Transverse colon (tissue), 4 donors: ENCODE measurements at regions not wholly inside any gene's neighbourhood (a gene's known extent, or its start where the extent isn't known, plus 50 kb on each side); places are given as distances from the start of the nearest gene placed in this dataset.

ENCODE experiments used
- DNase-seq: peaks from one replicate; pipeline ENCODE4 v3.0.0-alpha.2; 2019
- H3K27ac ChIP-seq, 4 donors: fragments of 200-600 bp; sonication (generic); 2 replicates each; pipeline ENCODE4 v1.5.1; 2016 to 2018; ENCODE audit warnings: inconsistent platforms in 4 of 4
- H3K27me3 ChIP-seq: fragments of 200-600 bp; sonication (generic); 2 replicates; pipeline ENCODE4 v1.5.1; 2017; ENCODE audit warnings: inconsistent platforms
- H3K36me3 ChIP-seq, 4 donors: fragments of 200-600 bp; sonication (generic); 2 replicates each; pipeline ENCODE4 v1.5.1; 2017 to 2019; ENCODE audit warnings: inconsistent platforms in 4 of 4
- H3K4me1 ChIP-seq, 4 donors: fragments of 200-600 bp; sonication (generic); 2 replicates each; pipeline ENCODE4 v1.5.1; 2017 to 2020; ENCODE audit warnings: inconsistent platforms in 4 of 4
- H3K4me3 ChIP-seq, 4 donors: fragments of 200-600 bp; sonication (generic); 1 replicate in 1 of 4; 2 replicates in 3 of 4; pipeline versions ENCODE4 v1.5.1 to v1.6.1; 2017 to 2019; ENCODE audit warnings: inconsistent platforms in 4 of 4
- H3K9me3 ChIP-seq, 2 donors: fragments of 200-600 bp; sonication (generic); 2 replicates each; pipeline ENCODE4 v1.5.1; 2017 to 2019; ENCODE audit warnings: inconsistent platforms in 2 of 2
- EP300 ChIP-seq: sonication (generic); formaldehyde crosslinking; IDR thresholded peaks from one replicate; pipeline ENCODE4 v1.6.1; 2017; ENCODE audit warnings: antibody characterized with exemption, low read depth
- POLR2A ChIP-seq: fragments of 450-650 bp; IDR thresholded peaks from one replicate; pipeline ENCODE4 v1.6.1; 2016; ENCODE audit warnings: antibody characterized with exemption, mild to moderate bottlenecking, moderate library complexity
- POLR2AphosphoS5 ChIP-seq, 3 donors: sonication (generic); formaldehyde crosslinking; IDR thresholded peaks; one replicate each; pipeline ENCODE4 v1.6.1; 2016; ENCODE audit warnings: antibody characterized with exemption in 3 of 3
- WGBS, 2 donors: methylation state at CpG; one replicate each; pipeline ENCODE4 v1.1.5; 2018; ENCODE audit warnings: low coverage in 1 of 2; 5-methylcytosine and 5-hydroxymethylcytosine counted together
- in situ Hi-C, 4 donors: fragments of 200-750 bp; cut with MboI; loops; one replicate each; pipeline versions ENCODE4 v1.15.0 to v1.15.1; 2017; ENCODE audit warnings: low sequenced_read_pairs in 3 of 4, low pct_ligation_motif_present in 1 of 4, low pct_unique_long_range_greater_than_20kb in 1 of 4
- intact Hi-C: fragments of 100-400 bp; cut with DNase I; formaldehyde crosslinking; loops from one replicate; pipeline ENCODE4 v1.15.1; 2023; ENCODE audit warnings: low total_unique reads
- TF ChIP-seq, protein P1 (sequence below), 5 experiments: fragments of 200-600 bp in 3 of 5; fragments of 450-650 bp in 2 of 5; sonication (generic) in 3 of 5; IDR thresholded peaks; 1 replicate in 2 of 5; 2 replicates in 3 of 5; pipeline ENCODE4 v1.5.1; 2016 to 2017; ENCODE audit warnings: antibody characterized with exemption in 5 of 5, inconsistent platforms in 3 of 5, mild to moderate bottlenecking in 2 of 5, moderate library complexity in 1 of 5

DNA sequence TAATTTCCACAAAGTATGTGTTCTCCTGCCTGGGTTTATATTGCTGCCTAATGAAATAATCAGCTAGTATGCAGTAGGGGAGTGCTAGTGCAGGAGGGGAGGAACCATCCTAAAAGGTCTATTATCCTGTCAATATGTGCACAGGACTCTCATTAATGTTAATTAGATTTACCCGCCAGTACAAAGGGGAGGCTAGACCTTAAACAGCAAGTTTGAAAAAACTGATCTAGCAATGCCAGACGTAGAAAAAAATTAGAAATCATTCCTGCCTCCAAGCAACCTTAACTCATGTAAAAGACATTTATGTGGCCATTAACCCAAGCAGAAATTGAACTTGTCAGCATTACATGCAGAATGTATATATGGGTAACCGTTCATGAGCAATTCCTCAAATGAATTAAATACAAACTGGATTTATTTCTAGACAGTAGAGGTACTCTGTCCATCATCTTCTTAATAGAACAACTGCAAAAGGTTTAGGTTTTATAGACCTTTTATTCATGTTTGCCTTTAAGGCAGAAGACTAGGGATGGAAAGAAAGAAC lies 294.3 kb upstream of the TENM3 start:
- TF ChIP-seq POLR2AphosphoS5 (IDR thresholded peaks at IDR 0.05): no peak
- TF ChIP-seq, protein P1, sequence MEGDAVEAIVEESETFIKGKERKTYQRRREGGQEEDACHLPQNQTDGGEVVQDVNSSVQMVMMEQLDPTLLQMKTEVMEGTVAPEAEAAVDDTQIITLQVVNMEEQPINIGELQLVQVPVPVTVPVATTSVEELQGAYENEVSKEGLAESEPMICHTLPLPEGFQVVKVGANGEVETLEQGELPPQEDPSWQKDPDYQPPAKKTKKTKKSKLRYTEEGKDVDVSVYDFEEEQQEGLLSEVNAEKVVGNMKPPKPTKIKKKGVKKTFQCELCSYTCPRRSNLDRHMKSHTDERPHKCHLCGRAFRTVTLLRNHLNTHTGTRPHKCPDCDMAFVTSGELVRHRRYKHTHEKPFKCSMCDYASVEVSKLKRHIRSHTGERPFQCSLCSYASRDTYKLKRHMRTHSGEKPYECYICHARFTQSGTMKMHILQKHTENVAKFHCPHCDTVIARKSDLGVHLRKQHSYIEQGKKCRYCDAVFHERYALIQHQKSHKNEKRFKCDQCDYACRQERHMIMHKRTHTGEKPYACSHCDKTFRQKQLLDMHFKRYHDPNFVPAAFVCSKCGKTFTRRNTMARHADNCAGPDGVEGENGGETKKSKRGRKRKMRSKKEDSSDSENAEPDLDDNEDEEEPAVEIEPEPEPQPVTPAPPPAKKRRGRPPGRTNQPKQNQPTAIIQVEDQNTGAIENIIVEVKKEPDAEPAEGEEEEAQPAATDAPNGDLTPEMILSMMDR (IDR thresholded peaks at IDR 0.05): no peak
- no peak for TF ChIP-seq EP300
- TF ChIP-seq POLR2A: no peak
- 52 to 56% methylated on average over 3 of the region's 3 CpGs for WGBS, 2 donors
- no peak for DNase-seq
- Histone ChIP-seq H3K4me3 (no peak overlapping the region), H3K9me3 (no peaks in the 10 kb centered on the region), H3K27me3 (no peaks in the 10 kb centered on the region), H3K4me1 (no peaks in the 10 kb centered on the region), H3K27ac (no peak overlapping the region), H3K36me3 (no peaks in the 10 kb centered on the region)
- in situ Hi-C loops (no loop called here), intact Hi-C loops (no loop called here)

DNA sequence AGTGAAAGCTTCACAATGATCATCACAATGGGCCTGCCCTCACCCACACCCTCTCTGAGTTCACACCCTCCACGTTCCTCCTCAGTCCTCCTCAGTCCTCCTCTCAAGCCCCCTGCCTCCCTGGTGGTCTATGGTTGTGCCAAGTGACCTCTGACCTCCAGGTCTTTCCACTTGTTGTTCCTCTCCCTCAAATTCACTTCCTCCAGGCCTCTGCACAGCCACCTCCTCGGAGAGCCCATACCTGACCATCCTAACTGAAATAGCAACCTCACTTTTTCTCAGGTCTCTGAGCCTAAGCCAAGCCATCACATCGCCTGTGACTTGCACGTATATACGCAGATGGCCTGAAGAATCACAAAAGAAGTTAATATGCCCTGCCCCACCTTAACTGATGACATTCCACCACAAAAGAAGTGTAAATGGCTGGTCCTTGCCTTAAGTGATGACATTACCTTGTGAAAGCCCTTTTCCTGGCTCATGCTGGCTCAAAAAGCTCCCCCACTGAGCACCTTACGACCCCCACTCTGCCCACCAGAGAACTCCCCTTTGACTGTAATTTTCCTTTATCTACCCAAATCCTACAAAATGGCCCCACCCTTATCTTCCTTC lies 293.4 kb upstream of the TENM3 start:
- TF ChIP-seq POLR2A: no peak
- TF ChIP-seq, protein P1 (IDR thresholded peaks at IDR 0.05): no peak
- no peak for TF ChIP-seq EP300
- TF ChIP-seq POLR2AphosphoS5 (IDR thresholded peaks at IDR 0.05): no peak
- H3K27ac ChIP-seq: no peak overlapping the region

DNA sequence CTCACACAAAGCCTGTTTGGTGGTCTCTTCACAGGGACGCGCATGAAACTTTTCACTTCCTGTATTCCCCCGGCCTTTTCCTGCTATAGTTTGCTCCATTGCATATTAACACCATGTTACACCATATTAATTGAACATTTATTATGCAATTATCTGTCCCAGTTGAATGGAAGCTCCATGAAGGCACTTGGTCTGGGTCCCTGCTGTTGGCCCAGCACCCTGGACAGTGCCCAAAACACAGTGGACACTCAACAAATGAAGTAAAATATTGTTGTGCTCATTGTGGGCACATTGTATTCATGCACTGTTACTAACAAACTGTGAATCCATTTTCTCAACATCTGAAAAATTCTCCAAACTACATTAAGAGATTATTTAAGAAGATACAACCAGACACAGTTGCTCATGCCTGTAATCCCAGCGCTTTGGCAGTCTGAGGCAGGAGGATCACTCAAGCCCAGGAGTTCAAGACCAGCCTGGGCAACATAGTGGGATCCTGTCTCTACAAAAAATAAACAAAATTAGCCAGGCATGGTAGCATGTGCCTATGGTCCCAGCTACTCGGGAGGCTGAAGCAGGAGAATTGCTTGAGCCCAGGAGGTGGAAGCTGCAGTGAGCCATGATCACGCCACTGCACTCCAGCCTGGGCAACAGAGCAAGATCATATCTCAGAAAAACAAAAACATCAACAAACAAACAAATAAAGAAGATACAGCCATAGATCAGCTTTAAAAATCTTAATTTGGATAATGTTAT lies 292.7 kb upstream of the TENM3 start:
- Histone ChIP-seq H3K4me3 (no peak overlapping the region), H3K4me1 (no peaks in the 10 kb centered on the region), H3K9me3 (no peaks in the 10 kb centered on the region), H3K36me3 (no peaks in the 10 kb centered on the region), H3K27ac (no peak overlapping the region), H3K27me3 (no peaks in the 10 kb centered on the region)
- intact Hi-C loops (no loop called here), in situ Hi-C loops (no loop called here)
- no peak for DNase-seq
- 0 to 65% methylated on average over 1 to 6 of the region's 6 CpGs for WGBS, 2 donors
- TF ChIP-seq, protein P1 (IDR thresholded peaks at IDR 0.05): no peak
- TF ChIP-seq POLR2AphosphoS5 (IDR thresholded peaks at IDR 0.05) (no peak), POLR2A (no peak), EP300 (no peak)

More for the DNA sequence above, 293.4 kb upstream of the TENM3 start:
- no peak overlapping the region for H3K4me3 ChIP-seq
- H3K4me1 ChIP-seq: no peaks in the 10 kb centered on the region
- in situ Hi-C loops (no loop called here), intact Hi-C loops (no loop called here)
- H3K36me3 ChIP-seq: no peaks in the 10 kb centered on the region
- no peaks in the 10 kb centered on the region for H3K27me3 ChIP-seq
- no peak for DNase-seq
- WGBS, 2 donors: 42 to 57% methylated on average over 4 to 5 of the region's 6 CpGs
- H3K9me3 ChIP-seq: no peaks in the 10 kb centered on the region

- TF ChIP-seq, protein P1 (IDR thresholded peaks at IDR 0.05): no peak
- TF ChIP-seq EP300 (no peak), POLR2AphosphoS5 (IDR thresholded peaks at IDR 0.05) (no peak), POLR2A (no peak)
- no peak overlapping the region for H3K4me3 ChIP-seq
- no peaks in the 10 kb centered on the region for H3K9me3 ChIP-seq
- in situ Hi-C loops: no loop called here
- H3K27me3 ChIP-seq: no peaks in the 10 kb centered on the region
- no peak for DNase-seq
- WGBS, 2 donors: 52 to 84% methylated on average over 3 of the region's 3 CpGs
- no peaks in the 10 kb centered on the region for H3K4me1 ChIP-seq
- H3K36me3 ChIP-seq: no peaks in the 10 kb centered on the region
- H3K27ac ChIP-seq: no peak overlapping the region
- intact Hi-C loops: no loop called here
Measured at GRCh38 chr4:181951265-181951664, 291.9 kb upstream of the TENM3 start.
